ENCODE measurements at regions not wholly inside any gene's neighbourhood (a gene's known extent, or its start where the extent isn't known, plus 50 kb on each side); places are given as distances from the start of the nearest gene placed in this dataset.

GRCh38 chr2:13821255-13821880, 811.1 kb upstream of the LRATD1 start:
- TF ChIP-seq EZH2 (IDR thresholded peaks at IDR 0.05), result no peak
- no peak for TF ChIP-seq CTCF (IDR thresholded peaks at IDR 0.05)
